ENCODE measurements at regions not wholly inside any gene's neighbourhood (a gene's known extent, or its start where the extent isn't known, plus 50 kb on each side); places are given as distances from the start of the nearest gene placed in this dataset.

DNA sequence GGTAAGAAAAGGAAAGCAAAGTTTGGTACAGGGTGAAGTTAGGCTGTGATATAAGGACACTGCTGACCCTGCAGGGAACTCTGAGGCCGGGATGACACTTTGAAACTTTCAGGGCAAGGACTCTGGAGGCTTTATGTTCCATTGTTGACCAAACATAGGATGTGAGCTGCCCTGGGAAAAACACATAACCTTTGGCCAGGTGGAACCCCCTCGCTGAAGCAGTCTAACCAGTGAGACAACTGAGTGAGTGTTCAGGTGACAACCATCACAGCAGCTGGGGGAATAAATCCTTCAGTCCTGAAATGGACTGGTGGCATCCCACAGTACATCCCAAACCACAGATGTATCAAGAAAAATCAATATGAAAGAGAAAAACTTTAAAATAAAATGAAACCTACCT, 280.9 kb upstream of the CDH2 start:
- H3K27ac ChIP-seq = no peak overlapping the region
- no peak for DNase-seq
- H3K36me3 ChIP-seq = no peaks in the 10 kb centered on the region
- H3K27me3 ChIP-seq = no peaks in the 10 kb centered on the region
- no peak for TF ChIP-seq POLR2A (IDR thresholded peaks at IDR 0.05)
- TF ChIP-seq, protein P1, sequence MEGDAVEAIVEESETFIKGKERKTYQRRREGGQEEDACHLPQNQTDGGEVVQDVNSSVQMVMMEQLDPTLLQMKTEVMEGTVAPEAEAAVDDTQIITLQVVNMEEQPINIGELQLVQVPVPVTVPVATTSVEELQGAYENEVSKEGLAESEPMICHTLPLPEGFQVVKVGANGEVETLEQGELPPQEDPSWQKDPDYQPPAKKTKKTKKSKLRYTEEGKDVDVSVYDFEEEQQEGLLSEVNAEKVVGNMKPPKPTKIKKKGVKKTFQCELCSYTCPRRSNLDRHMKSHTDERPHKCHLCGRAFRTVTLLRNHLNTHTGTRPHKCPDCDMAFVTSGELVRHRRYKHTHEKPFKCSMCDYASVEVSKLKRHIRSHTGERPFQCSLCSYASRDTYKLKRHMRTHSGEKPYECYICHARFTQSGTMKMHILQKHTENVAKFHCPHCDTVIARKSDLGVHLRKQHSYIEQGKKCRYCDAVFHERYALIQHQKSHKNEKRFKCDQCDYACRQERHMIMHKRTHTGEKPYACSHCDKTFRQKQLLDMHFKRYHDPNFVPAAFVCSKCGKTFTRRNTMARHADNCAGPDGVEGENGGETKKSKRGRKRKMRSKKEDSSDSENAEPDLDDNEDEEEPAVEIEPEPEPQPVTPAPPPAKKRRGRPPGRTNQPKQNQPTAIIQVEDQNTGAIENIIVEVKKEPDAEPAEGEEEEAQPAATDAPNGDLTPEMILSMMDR (IDR thresholded peaks at IDR 0.05) = no peak
- WGBS, 4 donors = 78 to 93% (median 85%) methylated on average over 2 of the region's 2 CpGs
- H3K9me3 ChIP-seq = no peaks in the 10 kb centered on the region
- no peaks in the 10 kb centered on the region for H3K4me1 ChIP-seq
- intact Hi-C loops (cut with DNase I) = no loop called here
- H3K4me3 ChIP-seq = no peak overlapping the region
- no peak for ATAC-seq

DNA sequence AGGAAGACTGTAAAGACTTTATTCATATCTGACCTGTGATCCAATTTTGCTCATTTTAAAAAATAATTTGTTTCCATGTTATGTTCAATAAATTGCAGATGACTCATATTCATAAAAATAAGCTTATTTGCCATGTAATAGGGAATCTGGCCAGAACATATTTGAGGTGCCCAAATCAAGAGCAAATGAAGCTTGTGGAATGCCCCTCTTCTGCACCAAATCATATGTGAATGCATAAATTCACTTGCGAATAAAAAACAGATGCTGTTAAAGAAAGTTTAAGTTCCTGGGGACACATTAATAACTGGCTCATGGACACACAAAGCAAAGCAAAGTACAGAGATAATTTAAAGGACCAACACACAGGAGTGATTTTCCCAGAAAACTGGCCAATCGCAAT, 279.0 kb upstream of the CDH2 start:
- no peak overlapping the region for H3K4me3 ChIP-seq
- no peak for TF ChIP-seq POLR2A (IDR thresholded peaks at IDR 0.05)
- TF ChIP-seq, protein P1 (IDR thresholded peaks at IDR 0.05) = no peak
- ATAC-seq (no peak), DNase-seq (no peak)
- WGBS, 4 donors = 84 to 93% (median 90%) methylated on average over 2 of the region's 2 CpGs
- H3K27me3 ChIP-seq = no peaks in the 10 kb centered on the region
- intact Hi-C loops (cut with DNase I) = no loop called here
- H3K36me3 ChIP-seq = no peaks in the 10 kb centered on the region
- H3K27ac ChIP-seq = no peak overlapping the region
- no peaks in the 10 kb centered on the region for H3K4me1 ChIP-seq
- H3K9me3 ChIP-seq = no peaks in the 10 kb centered on the region

DNA sequence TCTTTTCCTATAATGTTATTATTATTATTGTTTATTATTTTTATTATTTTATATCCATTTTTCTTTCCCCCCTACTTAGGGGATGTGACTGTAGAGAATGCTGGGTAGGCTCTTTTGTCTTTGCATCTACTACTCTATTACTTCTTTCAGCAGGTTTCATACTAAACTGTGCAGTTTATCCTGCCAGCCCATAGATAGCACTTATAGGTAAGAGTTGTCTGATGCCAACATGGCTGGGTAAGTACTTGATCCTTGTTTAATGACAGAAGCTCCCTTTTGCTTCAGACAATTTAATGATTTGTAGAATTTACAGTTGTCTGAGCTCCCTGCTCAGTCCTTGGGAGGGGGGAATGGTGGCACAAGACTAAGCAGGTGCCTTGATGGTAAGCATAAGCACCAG, 262.9 kb upstream of the CDH2 start:
- Histone ChIP-seq H3K9me3 (peaks cover 0 to 17% (median 0%) of the 10 kb centered on the region in 12 donors), H3K4me1 (no peaks in the 10 kb centered on the region), H3K27ac (no peak overlapping the region), H3K4me3 (no peak overlapping the region), H3K27me3 (no peaks in the 10 kb centered on the region), H3K36me3 (no peaks in the 10 kb centered on the region)
- no peak for ATAC-seq
- no peak for TF ChIP-seq POLR2A (IDR thresholded peaks at IDR 0.05)
- TF ChIP-seq, protein P1 (IDR thresholded peaks at IDR 0.05) = no peak
- no peak for DNase-seq
- intact Hi-C loops (cut with DNase I) = loop anchor here in 1 of 10 donors (10.0 kb wide), 2 partner anchors 55 to 445 kb away; no protein-coding TSS in a partner anchor

DNA sequence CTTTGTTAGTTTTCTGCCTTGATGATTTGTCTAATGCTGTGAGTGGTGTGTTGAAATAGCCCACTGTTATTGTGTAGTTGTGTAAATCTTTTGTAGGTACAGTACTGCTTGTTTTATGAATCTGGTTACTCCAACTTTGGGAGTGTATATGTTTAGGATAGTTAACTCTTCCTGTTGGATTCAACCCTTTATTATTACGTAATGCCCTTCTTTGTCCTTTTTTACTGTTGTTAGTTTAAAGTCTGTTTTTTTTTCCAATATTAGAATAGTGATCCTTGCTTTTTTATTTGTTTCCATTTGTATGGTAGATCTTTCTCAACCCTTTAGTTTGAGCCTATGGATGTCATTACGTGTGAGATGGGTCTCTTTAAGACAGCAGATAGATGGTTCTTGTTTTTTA, 261.5 kb upstream of the CDH2 start:
- TF ChIP-seq POLR2A (IDR thresholded peaks at IDR 0.05) = no peak

DNA sequence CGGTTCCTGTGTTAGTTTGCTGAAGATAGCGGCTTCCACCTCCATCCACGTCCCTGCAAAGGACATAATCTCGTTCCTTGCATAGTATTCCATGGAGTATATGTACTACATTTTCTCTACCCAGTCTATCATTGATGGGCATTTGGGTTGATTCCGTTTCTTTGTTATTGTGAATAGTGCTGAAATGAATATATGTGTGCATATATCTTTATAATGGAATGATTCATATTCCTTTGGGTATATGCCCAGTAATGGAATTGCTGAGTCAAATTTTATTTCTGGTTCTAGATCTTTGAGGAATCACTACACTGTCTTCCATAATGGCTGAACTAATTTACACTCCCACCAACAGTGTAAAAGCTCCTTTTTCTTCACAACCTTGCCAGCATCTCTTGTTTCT, 255.4 kb upstream of the CDH2 start:
- no peak for DNase-seq
- ATAC-seq = no peak
- intact Hi-C loops (cut with DNase I) = loop anchor here in 1 of 10 donors (10.0 kb wide), 1 partner anchor 452 kb away; no protein-coding TSS in a partner anchor
- WGBS, 4 donors = 41 to 52% (median 44%) methylated on average over 5 of the region's 5 CpGs
- H3K9me3 ChIP-seq = peaks cover 0 to 15% (median 0%) of the 10 kb centered on the region in 12 donors
- H3K27me3 ChIP-seq = no peaks in the 10 kb centered on the region
- H3K27ac ChIP-seq = no peak overlapping the region
- no peaks in the 10 kb centered on the region for H3K4me1 ChIP-seq
- no peak for TF ChIP-seq POLR2A (IDR thresholded peaks at IDR 0.05)
- TF ChIP-seq, protein P1 (IDR thresholded peaks at IDR 0.05) = no peak
- no peak overlapping the region for H3K4me3 ChIP-seq
- H3K36me3 ChIP-seq = no peaks in the 10 kb centered on the region

More for the DNA sequence above, 261.5 kb upstream of the CDH2 start:
- Histone ChIP-seq H3K27ac (no peak overlapping the region), H3K36me3 (no peaks in the 10 kb centered on the region), H3K27me3 (no peaks in the 10 kb centered on the region), H3K9me3 (peaks cover 0 to 17% (median 0%) of the 10 kb centered on the region in 12 donors), H3K4me1 (no peaks in the 10 kb centered on the region), H3K4me3 (no peak overlapping the region)
- intact Hi-C loops (cut with DNase I) = loop anchor here in 1 of 10 donors (10.0 kb wide), 1 partner anchor 446 kb away; no protein-coding TSS in a partner anchor
- no peak for ATAC-seq
- DNase-seq = no peak
- WGBS, 4 donors = 73 to 84% (median 80%) methylated on average over 2 of the region's 2 CpGs

All from heart left ventricle (tissue), 16 donors.